ENCODE measurements at regions not wholly inside any gene's neighbourhood (a gene's known extent, or its start where the extent isn't known, plus 50 kb on each side); places are given as distances from the start of the nearest gene placed in this dataset.

- no peak for TF ChIP-seq POLR2A (IDR thresholded peaks at IDR 0.05; ENCODE audit: low read depth, low read length)
- no peak for TF ChIP-seq POLR2AphosphoS5 (IDR thresholded peaks at IDR 0.05; ENCODE audit: low read depth, low read length)
- TF ChIP-seq TAF1 (IDR thresholded peaks at IDR 0.05; ENCODE audit: borderline replicate concordance, low read depth, low read length) = no peak
These were observed 123.4 kb upstream of the VKORC1L1 start for GRCh38 chr7:65749518-65749917.
